Caco-2 (cell line): ENCODE measurements at regions not wholly inside any gene's neighbourhood (a gene's known extent, or its start where the extent isn't known, plus 50 kb on each side); places are given as distances from the start of the nearest gene placed in this dataset.

Experiments used
- BruUV-seq: library from RNA; stranded (reverse); fragments of 400-500 nt; replicated peaks from 2 replicates; lab custom pipeline; 2021; lab: Mats Ljungman, UMichigan
- CTCF ChIA-PET: fragments of 300-600 bp; sonication (Branson Sonifier 250); formaldehyde crosslinking; loops from one replicate; lab custom pipeline; 2022; ENCODE audit warnings: antibody characterized with exemption; lab: Charles Lee
- POLR2A ChIA-PET: fragments of 300-600 bp; sonication (Branson Sonifier 250); formaldehyde crosslinking; loops from one replicate; lab custom pipeline; 2022; ENCODE audit warnings: antibody characterized with exemption; lab: Charles Lee
- DNase-seq, 2 experiments: peaks; one replicate each; pipeline versions ENCODE4 v3.0.0 to v3.0.0-alpha.2; 2020 to 2022
- H3K27me3 ChIP-seq: replicated peaks from 2 replicates; pipeline ENCODE4 v1.6.0; 2011; ENCODE audit warnings: low read length; ENCODE audit not compliant: control insufficient read depth, insufficient read depth
- H3K36me3 ChIP-seq: 2 replicates; pipeline ENCODE4 v1.5.1; 2011; ENCODE audit warnings: low read length; ENCODE audit not compliant: control insufficient read depth, insufficient read depth
- H3K4me1 ChIP-seq: fragments of 250-450 bp; sonication (Bioruptor Pico); 2 replicates; pipeline ENCODE4 v1.5.1; 2020; ENCODE audit warnings: mild to moderate bottlenecking
- H3K4me3 ChIP-seq: 2 replicates; pipeline ENCODE4 v1.5.1; 2011; ENCODE audit warnings: low read depth, mild to moderate bottlenecking, control low read depth, low read length
- H3K9me3 ChIP-seq: fragments of 250-450 bp; sonication (Bioruptor Pico); 2 replicates; pipeline ENCODE4 v1.5.1; 2020; ENCODE audit warnings: mild to moderate bottlenecking, moderate library complexity
- H3K27ac Mint-ChIP-seq: one replicate; pipeline ENCODE4 v1.8.0; 2022; ENCODE audit warnings: mixed read lengths; ENCODE audit not compliant: unreplicated experiment
- H3K27me3 Mint-ChIP-seq: one replicate; pipeline ENCODE4 v1.8.0; 2022; ENCODE audit warnings: mixed read lengths; ENCODE audit not compliant: insufficient read depth, unreplicated experiment
- H3K36me3 Mint-ChIP-seq: one replicate; pipeline ENCODE4 v1.8.0; 2022; ENCODE audit warnings: mild to moderate bottlenecking, mixed read lengths; ENCODE audit not compliant: insufficient read depth, unreplicated experiment
- H3K4me1 Mint-ChIP-seq: one replicate; pipeline ENCODE4 v1.8.0; 2022; ENCODE audit warnings: low read depth, mixed read lengths; ENCODE audit not compliant: unreplicated experiment
- H3K4me3 Mint-ChIP-seq: one replicate; pipeline ENCODE4 v1.8.0; 2022; ENCODE audit warnings: mild to moderate bottlenecking, moderate library complexity, mixed read lengths; ENCODE audit not compliant: unreplicated experiment
- H3K9me3 Mint-ChIP-seq: one replicate; pipeline ENCODE4 v1.8.0; 2022; ENCODE audit warnings: mixed read lengths; ENCODE audit not compliant: unreplicated experiment
- intact Hi-C: fragments of 100-400 bp; cut with micrococcal nuclease; formaldehyde crosslinking; loops from one replicate; pipeline ENCODE4 v1.10.0; 2022; ENCODE audit not compliant: unreplicated experiment
- TF ChIP-seq, protein P1 (sequence below), 2 experiments: fragments of 200-600 bp in 1 of 2; IDR thresholded peaks; 1 replicate in 1 of 2; 2 replicates in 1 of 2; pipeline versions ENCODE4 v1.5.1 to v1.8.0; 2011 to 2022; ENCODE audit warnings: antibody characterized with exemption in 1 of 2, control low read depth in 1 of 2, inconsistent platforms in 1 of 2, low read depth in 1 of 2, low read length in 1 of 2, mild to moderate bottlenecking in 1 of 2, moderate library complexity in 1 of 2; ENCODE audit not compliant: insufficient read depth in 1 of 2, severe bottlenecking in 1 of 2, unreplicated experiment in 1 of 2

- intact Hi-C loops, result no loop called here
- ChIA-PET POLR2A (no interaction called here), CTCF (no interaction called here)
- TF ChIP-seq, protein P1, sequence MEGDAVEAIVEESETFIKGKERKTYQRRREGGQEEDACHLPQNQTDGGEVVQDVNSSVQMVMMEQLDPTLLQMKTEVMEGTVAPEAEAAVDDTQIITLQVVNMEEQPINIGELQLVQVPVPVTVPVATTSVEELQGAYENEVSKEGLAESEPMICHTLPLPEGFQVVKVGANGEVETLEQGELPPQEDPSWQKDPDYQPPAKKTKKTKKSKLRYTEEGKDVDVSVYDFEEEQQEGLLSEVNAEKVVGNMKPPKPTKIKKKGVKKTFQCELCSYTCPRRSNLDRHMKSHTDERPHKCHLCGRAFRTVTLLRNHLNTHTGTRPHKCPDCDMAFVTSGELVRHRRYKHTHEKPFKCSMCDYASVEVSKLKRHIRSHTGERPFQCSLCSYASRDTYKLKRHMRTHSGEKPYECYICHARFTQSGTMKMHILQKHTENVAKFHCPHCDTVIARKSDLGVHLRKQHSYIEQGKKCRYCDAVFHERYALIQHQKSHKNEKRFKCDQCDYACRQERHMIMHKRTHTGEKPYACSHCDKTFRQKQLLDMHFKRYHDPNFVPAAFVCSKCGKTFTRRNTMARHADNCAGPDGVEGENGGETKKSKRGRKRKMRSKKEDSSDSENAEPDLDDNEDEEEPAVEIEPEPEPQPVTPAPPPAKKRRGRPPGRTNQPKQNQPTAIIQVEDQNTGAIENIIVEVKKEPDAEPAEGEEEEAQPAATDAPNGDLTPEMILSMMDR (IDR thresholded peaks at IDR 0.05; ENCODE audit: insufficient read depth in 1 of 2, low read depth in 1 of 2, low read length in 1 of 2, severe bottlenecking in 1 of 2, unreplicated experiment in 1 of 2), result no peak
- peaks cover 7% of the 10 kb centered on the region for H3K4me1 Mint-ChIP-seq
- no peaks in the 10 kb centered on the region for H3K27me3 Mint-ChIP-seq
- H3K36me3 Mint-ChIP-seq, result no peaks in the 10 kb centered on the region
- no peaks in the 10 kb centered on the region for H3K9me3 Mint-ChIP-seq
- Histone ChIP-seq H3K4me1 (peaks cover 7% of the 10 kb centered on the region), H3K4me3 (no peak overlapping the region), H3K27me3 (no peaks in the 10 kb centered on the region; the same call in 1 of the 2 replicates), H3K9me3 (no peaks in the 10 kb centered on the region), H3K36me3 (no peaks in the 10 kb centered on the region)
- no peak overlapping the region for H3K4me3 Mint-ChIP-seq
- no TSS peak for BruUV-seq
- H3K27ac Mint-ChIP-seq, result no peak overlapping the region
- DNase-seq, result peak in 1 of 2 experiments; percentile 47
These were observed 61.1 kb upstream of the HMGB1 start for GRCh38 chr13:30526612-30527495.

DNA sequence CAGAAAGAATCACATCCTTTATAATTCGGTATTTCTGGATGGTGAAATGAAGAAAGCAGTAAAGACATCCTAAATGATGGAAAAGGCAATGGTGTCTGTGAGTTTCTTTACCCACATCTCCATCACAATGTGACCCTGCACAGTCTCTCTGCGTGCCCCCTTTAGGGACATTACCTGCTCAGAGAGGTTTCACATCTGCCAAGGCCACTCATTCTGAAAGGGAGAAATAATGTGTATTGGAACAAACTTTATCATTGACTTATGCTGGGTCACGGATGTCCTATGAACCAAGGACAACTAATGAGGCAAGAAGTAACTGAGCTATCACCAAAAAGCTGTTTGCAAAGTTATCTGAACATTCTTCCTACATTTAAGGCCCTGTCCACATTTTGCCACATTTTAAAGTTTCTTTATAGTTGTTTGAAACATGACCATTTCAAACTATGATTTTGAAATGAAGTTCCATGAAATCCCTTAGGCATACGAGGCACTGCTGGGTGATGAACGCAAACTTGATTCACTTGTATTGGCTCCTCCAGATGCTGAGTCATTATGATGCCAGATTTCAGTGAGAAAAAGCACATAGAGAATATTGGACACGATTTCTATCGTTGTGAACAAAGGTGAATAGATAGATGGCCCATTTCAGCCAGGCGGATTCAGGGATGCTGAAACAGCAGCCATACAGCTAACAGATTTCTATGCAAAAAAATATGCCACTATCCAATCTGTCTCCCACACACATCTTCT lies 63.5 kb upstream of the HMGB1 start:
- Mint-ChIP-seq H3K9me3 (no peaks in the 10 kb centered on the region), H3K27ac (no peak overlapping the region), H3K4me3 (no peak overlapping the region), H3K27me3 (no peaks in the 10 kb centered on the region), H3K4me1 (peaks cover 7% of the 10 kb centered on the region), H3K36me3 (no peaks in the 10 kb centered on the region)
- TF ChIP-seq, protein P1 (IDR thresholded peaks at IDR 0.05; ENCODE audit: insufficient read depth in 1 of 2, low read depth in 1 of 2, low read length in 1 of 2, severe bottlenecking in 1 of 2, unreplicated experiment in 1 of 2), result no peak
- no peak overlapping the region for H3K4me3 ChIP-seq
- no peak for DNase-seq
- no peaks in the 10 kb centered on the region for H3K9me3 ChIP-seq
- no TSS peak for BruUV-seq
- intact Hi-C loops, result no loop called here
- H3K27me3 ChIP-seq, result no peaks in the 10 kb centered on the region; the same call in 1 of the 2 replicates
- ChIA-PET CTCF (no interaction called here), POLR2A (no interaction called here)
- peaks cover 7% of the 10 kb centered on the region for H3K4me1 ChIP-seq
- H3K36me3 ChIP-seq, result no peaks in the 10 kb centered on the region

DNA sequence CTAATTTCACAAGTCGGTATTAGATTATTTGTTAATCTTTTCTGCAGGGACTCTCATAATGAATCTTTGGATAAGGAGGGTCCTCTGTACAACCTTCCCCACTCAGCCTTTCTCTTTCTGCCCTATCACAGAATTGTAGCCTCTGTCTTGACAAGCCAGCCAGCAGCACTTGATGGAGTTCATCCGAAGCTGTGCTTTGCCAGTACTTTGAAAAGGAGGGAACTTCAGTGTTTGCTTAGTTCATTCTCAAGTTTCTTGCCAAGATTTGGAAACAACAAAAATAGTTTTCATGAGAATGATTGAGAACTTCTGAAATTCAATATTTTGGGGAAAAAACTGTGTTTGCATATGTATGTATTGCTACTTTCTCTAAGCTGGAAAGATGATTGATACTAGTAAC lies 69.3 kb upstream of the HMGB1 start:
- no peaks in the 10 kb centered on the region for H3K36me3 Mint-ChIP-seq
- peaks cover 10% of the 10 kb centered on the region for H3K27me3 Mint-ChIP-seq
- ChIA-PET POLR2A (no interaction called here), CTCF (no interaction called here)
- H3K9me3 Mint-ChIP-seq, result no peaks in the 10 kb centered on the region
- DNase-seq, result no peak
- Histone ChIP-seq H3K4me3 (no peak overlapping the region), H3K4me1 (no peaks in the 10 kb centered on the region), H3K36me3 (no peaks in the 10 kb centered on the region), H3K27me3 (no peaks in the 10 kb centered on the region), H3K9me3 (no peaks in the 10 kb centered on the region)
- intact Hi-C loops, result no loop called here
- H3K4me1 Mint-ChIP-seq, result no peaks in the 10 kb centered on the region
- H3K4me3 Mint-ChIP-seq, result no peak overlapping the region
- BruUV-seq, result no TSS peak
- TF ChIP-seq, protein P1 (IDR thresholded peaks at IDR 0.05; ENCODE audit: insufficient read depth in 1 of 2, low read depth in 1 of 2, low read length in 1 of 2, severe bottlenecking in 1 of 2, unreplicated experiment in 1 of 2), result no peak
- no peak overlapping the region for H3K27ac Mint-ChIP-seq
